ENCODE measurements at regions not wholly inside any gene's neighbourhood (a gene's known extent, or its start where the extent isn't known, plus 50 kb on each side); places are given as distances from the start of the nearest gene placed in this dataset.

- H3K27me3 ChIP-seq (ENCODE audit: low read depth, low read length): no peaks in the 10 kb centered on the region
- H4K20me1 ChIP-seq (ENCODE audit: insufficient read depth, low read length): no peaks in the 10 kb centered on the region
- no peak overlapping the region for H3K4me3 ChIP-seq (ENCODE audit: low read length)
- H3K4me2 ChIP-seq (ENCODE audit: low read length): no peak overlapping the region
- H3K27ac ChIP-seq (ENCODE audit: low read length): no peak overlapping the region
- H3K36me3 ChIP-seq (replicated peaks; ENCODE audit: low read depth, low read length): no peaks in the 10 kb centered on the region
- TF ChIP-seq, protein P1, sequence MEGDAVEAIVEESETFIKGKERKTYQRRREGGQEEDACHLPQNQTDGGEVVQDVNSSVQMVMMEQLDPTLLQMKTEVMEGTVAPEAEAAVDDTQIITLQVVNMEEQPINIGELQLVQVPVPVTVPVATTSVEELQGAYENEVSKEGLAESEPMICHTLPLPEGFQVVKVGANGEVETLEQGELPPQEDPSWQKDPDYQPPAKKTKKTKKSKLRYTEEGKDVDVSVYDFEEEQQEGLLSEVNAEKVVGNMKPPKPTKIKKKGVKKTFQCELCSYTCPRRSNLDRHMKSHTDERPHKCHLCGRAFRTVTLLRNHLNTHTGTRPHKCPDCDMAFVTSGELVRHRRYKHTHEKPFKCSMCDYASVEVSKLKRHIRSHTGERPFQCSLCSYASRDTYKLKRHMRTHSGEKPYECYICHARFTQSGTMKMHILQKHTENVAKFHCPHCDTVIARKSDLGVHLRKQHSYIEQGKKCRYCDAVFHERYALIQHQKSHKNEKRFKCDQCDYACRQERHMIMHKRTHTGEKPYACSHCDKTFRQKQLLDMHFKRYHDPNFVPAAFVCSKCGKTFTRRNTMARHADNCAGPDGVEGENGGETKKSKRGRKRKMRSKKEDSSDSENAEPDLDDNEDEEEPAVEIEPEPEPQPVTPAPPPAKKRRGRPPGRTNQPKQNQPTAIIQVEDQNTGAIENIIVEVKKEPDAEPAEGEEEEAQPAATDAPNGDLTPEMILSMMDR (IDR thresholded peaks at IDR 0.05; ENCODE audit: low read depth, low read length): no peak
- no peak for TF ChIP-seq EZH2phosphoT487 (IDR thresholded peaks at IDR 0.05; ENCODE audit: low read depth)
- no peaks in the 10 kb centered on the region for H3K79me2 ChIP-seq (ENCODE audit: low read length)
- H3K9ac ChIP-seq (ENCODE audit: low read length): no peak overlapping the region
- H2AFZ ChIP-seq (ENCODE audit: low read depth, low read length): no peak overlapping the region
- H3K4me1 ChIP-seq (ENCODE audit: low read length): no peaks in the 10 kb centered on the region
- H3K9me3 ChIP-seq (ENCODE audit: insufficient read depth, low read length): no peaks in the 10 kb centered on the region
Observed at GRCh38 chr17:11142231-11142630, 98.8 kb upstream of the SHISA6 start.

- Histone ChIP-seq H3K4me3 (ENCODE audit: low read length) (no peak overlapping the region), H3K27ac (ENCODE audit: low read length) (no peak overlapping the region), H4K20me1 (ENCODE audit: insufficient read depth, low read length) (no peaks in the 10 kb centered on the region), H3K79me2 (ENCODE audit: low read length) (no peaks in the 10 kb centered on the region), H3K9ac (ENCODE audit: low read length) (no peak overlapping the region), H3K9me3 (ENCODE audit: insufficient read depth, low read length) (no peaks in the 10 kb centered on the region), H3K4me2 (ENCODE audit: low read length) (no peak overlapping the region), H3K4me1 (ENCODE audit: low read length) (no peaks in the 10 kb centered on the region), H3K36me3 (replicated peaks; ENCODE audit: low read depth, low read length) (no peaks in the 10 kb centered on the region), H3K27me3 (ENCODE audit: low read depth, low read length) (no peaks in the 10 kb centered on the region), H2AFZ (ENCODE audit: low read depth, low read length) (no peak overlapping the region)
- TF ChIP-seq, protein P1 (IDR thresholded peaks at IDR 0.05; ENCODE audit: low read depth, low read length): no peak
- no peak for TF ChIP-seq EZH2phosphoT487 (IDR thresholded peaks at IDR 0.05; ENCODE audit: low read depth)
Observed at GRCh38 chr17:11140501-11140900, 100.5 kb upstream of the SHISA6 start.

DNA sequence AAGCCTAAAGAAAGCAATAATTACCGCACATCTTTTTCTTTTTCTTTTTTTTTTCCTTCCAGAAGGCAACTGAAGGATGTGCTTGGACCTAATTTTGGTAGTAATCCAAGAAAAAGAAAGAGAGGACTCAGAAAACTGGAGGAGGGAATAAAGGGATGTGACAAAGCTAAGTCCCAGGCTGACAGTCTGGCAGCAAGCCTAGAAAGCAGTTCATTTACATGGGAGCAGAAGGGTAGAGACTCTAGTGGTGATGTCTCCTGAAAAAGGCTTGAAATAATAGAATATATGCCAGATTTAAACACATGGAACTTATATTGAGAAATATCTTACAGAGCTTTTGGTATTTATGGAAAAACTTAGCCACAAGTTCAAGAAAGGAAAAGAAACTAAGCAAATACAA, 101.0 kb upstream of the SHISA6 start:
- Histone ChIP-seq H4K20me1 (ENCODE audit: insufficient read depth, low read length) (no peaks in the 10 kb centered on the region), H3K27ac (ENCODE audit: low read length) (no peak overlapping the region), H3K36me3 (replicated peaks; ENCODE audit: low read depth, low read length) (no peaks in the 10 kb centered on the region), H3K4me1 (ENCODE audit: low read length) (no peaks in the 10 kb centered on the region), H3K79me2 (ENCODE audit: low read length) (no peaks in the 10 kb centered on the region), H3K9ac (ENCODE audit: low read length) (no peak overlapping the region), H3K4me2 (ENCODE audit: low read length) (no peak overlapping the region), H2AFZ (ENCODE audit: low read depth, low read length) (no peak overlapping the region), H3K4me3 (ENCODE audit: low read length) (no peak overlapping the region), H3K27me3 (ENCODE audit: low read depth, low read length) (no peaks in the 10 kb centered on the region), H3K9me3 (ENCODE audit: insufficient read depth, low read length) (no peaks in the 10 kb centered on the region)
- TF ChIP-seq EZH2phosphoT487 (IDR thresholded peaks at IDR 0.05; ENCODE audit: low read depth): no peak
- TF ChIP-seq, protein P1 (IDR thresholded peaks at IDR 0.05; ENCODE audit: low read depth, low read length): no peak

- Histone ChIP-seq H3K27me3 (ENCODE audit: low read depth, low read length) (no peaks in the 10 kb centered on the region), H3K4me2 (ENCODE audit: low read length) (no peak overlapping the region), H3K4me1 (ENCODE audit: low read length) (no peaks in the 10 kb centered on the region), H3K79me2 (ENCODE audit: low read length) (no peaks in the 10 kb centered on the region), H3K9ac (ENCODE audit: low read length) (no peak overlapping the region), H3K9me3 (ENCODE audit: insufficient read depth, low read length) (no peaks in the 10 kb centered on the region), H3K27ac (ENCODE audit: low read length) (no peak overlapping the region), H4K20me1 (ENCODE audit: insufficient read depth, low read length) (no peaks in the 10 kb centered on the region), H2AFZ (ENCODE audit: low read depth, low read length) (no peak overlapping the region), H3K4me3 (ENCODE audit: low read length) (no peak overlapping the region), H3K36me3 (replicated peaks; ENCODE audit: low read depth, low read length) (no peaks in the 10 kb centered on the region)
- TF ChIP-seq, protein P1 (IDR thresholded peaks at IDR 0.05; ENCODE audit: low read depth, low read length): no peak
- no peak for TF ChIP-seq EZH2phosphoT487 (IDR thresholded peaks at IDR 0.05; ENCODE audit: low read depth)
Observed at GRCh38 chr17:11138023-11138422, 103.0 kb upstream of the SHISA6 start.

All from OCI-LY3 (cell line).